Liver (tissue), 8 donors: ENCODE measurements at regions not wholly inside any gene's neighbourhood (a gene's known extent, or its start where the extent isn't known, plus 50 kb on each side); places are given as distances from the start of the nearest gene placed in this dataset.

Source experiments
- DNase-seq: peaks from one replicate; pipeline ENCODE4 v3.0.0-alpha.2; 2017; ENCODE audit warnings: low spot score
- H3K27ac ChIP-seq, 2 donors: one replicate each; pipeline ENCODE4 v1.7.0; 2013; ENCODE audit warnings: inconsistent platforms in 2 of 2, low read length in 2 of 2, control low read depth in 1 of 2, low read depth in 1 of 2, mild to moderate bottlenecking in 1 of 2
- H3K27me3 ChIP-seq, 4 donors: one replicate each; pipeline versions ENCODE4 v1.6.1 to v1.7.0; 2013; ENCODE audit warnings: low read length in 3 of 4, inconsistent platforms in 1 of 4, mild to moderate bottlenecking in 1 of 4, moderate library complexity in 1 of 4; ENCODE audit not compliant: control insufficient read depth in 4 of 4, insufficient read depth in 4 of 4
- H3K36me3 ChIP-seq, 4 donors: one replicate each; pipeline versions ENCODE4 v1.6.1 to v1.7.0; 2013; ENCODE audit warnings: low read length in 3 of 4, mild to moderate bottlenecking in 3 of 4, low read depth in 1 of 4, moderate library complexity in 1 of 4; ENCODE audit not compliant: control insufficient read depth in 4 of 4, insufficient read depth in 3 of 4
- H3K4me1 ChIP-seq, 4 donors: one replicate each; pipeline versions ENCODE4 v1.6.1 to v1.7.0; 2013; ENCODE audit warnings: low read length in 3 of 4, mild to moderate bottlenecking in 3 of 4, moderate library complexity in 1 of 4; ENCODE audit not compliant: control insufficient read depth in 4 of 4, insufficient read depth in 4 of 4
- H3K4me3 ChIP-seq, 3 donors: one replicate each; pipeline versions ENCODE4 v1.6.1 to v1.7.0; 2013; ENCODE audit warnings: low read length in 3 of 3, control low read depth in 1 of 3, low read depth in 1 of 3, mild to moderate bottlenecking in 1 of 3
- H3K9ac ChIP-seq, 2 donors: one replicate each; pipeline ENCODE4 v1.7.0; 2013; ENCODE audit warnings: low read length in 2 of 2, mild to moderate bottlenecking in 2 of 2, moderate library complexity in 2 of 2, control low read depth in 1 of 2, low read depth in 1 of 2
- H3K9me3 ChIP-seq, 4 donors: one replicate each; pipeline versions ENCODE4 v1.6.1 to v1.7.0; 2013; ENCODE audit warnings: low read length in 3 of 4; ENCODE audit not compliant: control insufficient read depth in 4 of 4
- ATF3 ChIP-seq: IDR thresholded peaks from 2 replicates; pipeline ENCODE4 v1.6.1; 2016; ENCODE audit warnings: antibody characterized with exemption
- CTCF ChIP-seq: fragments of 150-350 bp; IDR thresholded peaks from 2 replicates; pipeline ENCODE4 v1.5.1; 2017; ENCODE audit warnings: improper control_type of control experiment, low read depth, low read length; ENCODE audit not compliant: missing input control
- EGR1 ChIP-seq, 2 donors: IDR thresholded peaks; 2 replicates each; pipeline ENCODE4 v1.6.1; 2016 to 2018; ENCODE audit warnings: antibody characterized with exemption in 2 of 2, low read depth in 2 of 2
- FOXA1 ChIP-seq: IDR thresholded peaks from 2 replicates; pipeline ENCODE4 v1.6.1; 2016; ENCODE audit warnings: antibody characterized with exemption
- FOXA2 ChIP-seq: IDR thresholded peaks from 2 replicates; pipeline ENCODE4 v1.6.1; 2016; ENCODE audit warnings: antibody characterized with exemption
- GABPA ChIP-seq, 2 donors: IDR thresholded peaks in 1 of 2; conservative IDR thresholded peaks in 1 of 2; 2 replicates each; pipeline ENCODE4 v1.6.1; 2016; ENCODE audit warnings: antibody characterized with exemption in 2 of 2, mild to moderate bottlenecking in 1 of 2, moderate library complexity in 1 of 2
- HNF4A ChIP-seq, 2 donors: conservative IDR thresholded peaks; 2 replicates each; pipeline ENCODE4 v1.6.1; 2016; ENCODE audit warnings: antibody characterized with exemption in 2 of 2, mild to moderate bottlenecking in 2 of 2
- HNF4G ChIP-seq: IDR thresholded peaks from 2 replicates; pipeline ENCODE4 v1.6.1; 2016; ENCODE audit warnings: antibody characterized with exemption
- JUND ChIP-seq, 2 donors: IDR thresholded peaks; 2 replicates each; pipeline ENCODE4 v1.6.1; 2016; ENCODE audit warnings: antibody characterized with exemption in 2 of 2
- MAX ChIP-seq: IDR thresholded peaks from 2 replicates; pipeline ENCODE4 v1.6.1; 2016; ENCODE audit warnings: antibody characterized with exemption
- NR2F2 ChIP-seq: IDR thresholded peaks from 2 replicates; pipeline ENCODE4 v1.6.1; 2016; ENCODE audit warnings: antibody characterized with exemption
- RAD21 ChIP-seq, 2 donors: IDR thresholded peaks; 2 replicates each; pipeline ENCODE4 v1.6.1; 2016; ENCODE audit warnings: antibody characterized with exemption in 2 of 2, mild to moderate bottlenecking in 2 of 2
- REST ChIP-seq: IDR thresholded peaks from 2 replicates; pipeline ENCODE4 v1.6.1; 2016; ENCODE audit warnings: antibody characterized with exemption, mild to moderate bottlenecking
- RXRA ChIP-seq, 2 donors: IDR thresholded peaks; 2 replicates each; pipeline ENCODE4 v1.6.1; 2017 to 2018; ENCODE audit warnings: antibody characterized with exemption in 2 of 2, mild to moderate bottlenecking in 1 of 2
- SP1 ChIP-seq: IDR thresholded peaks from 2 replicates; pipeline ENCODE4 v1.6.1; 2018; ENCODE audit warnings: antibody characterized with exemption, mild to moderate bottlenecking
- WGBS: extraction: QIAGEN DNeasy Blood & Tissue Kit; methylation state at CpG from one replicate; pipeline ENCODE4 v1.1.7; 2013; 5-methylcytosine and 5-hydroxymethylcytosine counted together
- donor health status: healthy.
- donor health status: healthy.
- donor health status: healthy.
- donor health status: healthy.
- donor health status: healthy.

GRCh38 chr16:86207350-86207749 is 303.0 kb upstream of the FOXF1 start:
- no peak for DNase-seq
- Histone ChIP-seq H3K9ac (no peak overlapping the region), H3K27ac (no peak overlapping the region), H3K27me3 (no peaks in the 10 kb centered on the region), H3K4me1 (no peaks in the 10 kb centered on the region), H3K4me3 (no peak overlapping the region), H3K9me3 (no peaks in the 10 kb centered on the region), H3K36me3 (no peaks in the 10 kb centered on the region)
- WGBS: 72% methylated on average over 5 of the region's 5 CpGs
- no peak for TF ChIP-seq NR2F2
- no peak for TF ChIP-seq FOXA2
- no peak for TF ChIP-seq SP1
- no peak for TF ChIP-seq HNF4A (conservative IDR thresholded peaks at IDR 0.05)
- TF ChIP-seq HNF4G: no peak

GRCh38 chr16:86209202-86209601 is 301.1 kb upstream of the FOXF1 start:
- H3K27me3 ChIP-seq: no peaks in the 10 kb centered on the region
- H3K9me3 ChIP-seq: no peaks in the 10 kb centered on the region

More at GRCh38 chr16:86209202-86209601, 301.1 kb upstream of the FOXF1 start:
- no peak overlapping the region for H3K27ac ChIP-seq
- H3K4me1 ChIP-seq: no peaks in the 10 kb centered on the region
- H3K36me3 ChIP-seq: no peaks in the 10 kb centered on the region
- H3K4me3 ChIP-seq: no peak overlapping the region
- H3K9ac ChIP-seq: no peak overlapping the region
- no peak for DNase-seq
- TF ChIP-seq RAD21 (IDR thresholded peaks at IDR 0.05) (no peak), JUND (IDR thresholded peaks at IDR 0.05) (no peak), FOXA1 (no peak), ATF3 (no peak), NR2F2 (no peak), HNF4A (conservative IDR thresholded peaks at IDR 0.05) (no peak), EGR1 (IDR thresholded peaks at IDR 0.05; ENCODE audit: low read depth in 2 of 2) (no peak), CTCF (no peak), SP1 (no peak), REST (no peak), FOXA2 (no peak), RXRA (IDR thresholded peaks at IDR 0.05) (no peak), MAX (no peak), GABPA (IDR thresholded peaks at IDR 0.05 in 1 of 2, conservative IDR thresholded peaks at IDR 0.05 in 1 of 2) (no peak), HNF4G (no peak)
- 22% methylated on average over 2 of the region's 2 CpGs for WGBS
